Lower leg skin (tissue), 3 donors: ENCODE measurements at regions not wholly inside any gene's neighbourhood (a gene's known extent, or its start where the extent isn't known, plus 50 kb on each side); places are given as distances from the start of the nearest gene placed in this dataset.
"Not testable (repeated sequence)": the region's sequence is repeated elsewhere in the genome, so short reads cannot be mapped to it uniquely, and the experiment has no call there.

Experiments
- CTCF ChIP-seq, 3 donors: fragments of 450-650 bp; IDR thresholded peaks; one replicate each; pipeline ENCODE4 v1.5.1; 2016; ENCODE audit warnings: antibody characterized with exemption in 3 of 3, mild to moderate bottlenecking in 3 of 3, moderate library complexity in 2 of 3
- POLR2A ChIP-seq, 2 donors: fragments of 450-650 bp; IDR thresholded peaks; one replicate each; pipeline ENCODE4 v1.6.1; 2016 to 2017; ENCODE audit warnings: antibody characterized with exemption in 2 of 2, mild to moderate bottlenecking in 1 of 2, moderate library complexity in 1 of 2

GRCh38 chr1:221591250-221591649, 150.6 kb downstream of the DUSP10 start:
- not testable (repeated sequence) for TF ChIP-seq CTCF, POLR2A (IDR thresholded peaks at IDR 0.05)
